H9 (cell line): ENCODE measurements at regions not wholly inside any gene's neighbourhood (a gene's known extent, or its start where the extent isn't known, plus 50 kb on each side); places are given as distances from the start of the nearest gene placed in this dataset.

ENCODE experiments used
- DNase-seq: peaks from one replicate; pipeline ENCODE4 v3.0.0-alpha.2; 2017
- H2AFZ ChIP-seq: one replicate; pipeline ENCODE4 v1.6.1; 2013; ENCODE audit warnings: mild to moderate bottlenecking, low read length, control low read depth, moderate library complexity
- H2AK5ac ChIP-seq: 2 replicates; pipeline ENCODE4 v1.6.1; 2013; ENCODE audit warnings: low read length, control low read depth, mixed read lengths; ENCODE audit not compliant: insufficient read length
- H2BK120ac ChIP-seq: one replicate; pipeline ENCODE4 v1.6.1; 2013; ENCODE audit warnings: low read depth, mild to moderate bottlenecking, low read length, control low read depth, inconsistent platforms; ENCODE audit not compliant: poor library complexity, severe bottlenecking
- H2BK12ac ChIP-seq: 2 replicates; pipeline ENCODE4 v1.6.1; 2013; ENCODE audit warnings: low read length, control low read depth, mixed read lengths, low read depth; ENCODE audit not compliant: insufficient read length
- H2BK15ac ChIP-seq: 2 replicates; pipeline ENCODE4 v1.6.1; 2013; ENCODE audit warnings: low read depth, low read length, control low read depth
- H2BK20ac ChIP-seq: one replicate; pipeline ENCODE4 v1.6.1; 2013; ENCODE audit warnings: low read depth, mild to moderate bottlenecking, low read length, control low read depth, inconsistent platforms; ENCODE audit not compliant: poor library complexity, severe bottlenecking
- H2BK5ac ChIP-seq: 2 replicates; pipeline ENCODE4 v1.6.1; 2013; ENCODE audit warnings: low read length, control low read depth, mixed read lengths; ENCODE audit not compliant: insufficient read length
- H3K14ac ChIP-seq: 2 replicates; pipeline ENCODE4 v1.6.1; 2013; ENCODE audit warnings: low read length, control low read depth; ENCODE audit not compliant: insufficient read depth
- H3K18ac ChIP-seq: 2 replicates; pipeline ENCODE4 v1.6.1; 2013; ENCODE audit warnings: low read depth, mild to moderate bottlenecking, mixed read lengths, low read length, control low read depth; ENCODE audit not compliant: insufficient read length
- H3K23ac ChIP-seq: 2 replicates; pipeline ENCODE4 v1.6.1; 2013; ENCODE audit warnings: low read length, control low read depth, mixed read lengths, low read depth; ENCODE audit not compliant: insufficient read length
- H3K23me2 ChIP-seq: 2 replicates; pipeline ENCODE4 v1.6.1; 2013; ENCODE audit warnings: low read depth, mild to moderate bottlenecking, mixed read lengths, low read length, control low read depth; ENCODE audit not compliant: insufficient read length, poor library complexity, severe bottlenecking
- H3K27ac ChIP-seq: 2 replicates; pipeline ENCODE4 v1.5.1; 2013; ENCODE audit warnings: low read length, control low read depth, mixed read lengths, low read depth; ENCODE audit not compliant: insufficient read length
- H3K27me3 ChIP-seq: 2 replicates; pipeline ENCODE4 v1.6.1; 2013; ENCODE audit warnings: low read length, control low read depth, inconsistent platforms; ENCODE audit not compliant: insufficient read depth
- H3K4ac ChIP-seq: 2 replicates; pipeline ENCODE4 v1.6.1; 2013; ENCODE audit warnings: low read depth, mild to moderate bottlenecking, control low read depth, inconsistent platforms, low read length, moderate library complexity
- H3K4me1 ChIP-seq: 2 replicates; pipeline ENCODE4 v1.6.1; 2013; ENCODE audit warnings: low read length, control low read depth, inconsistent platforms; ENCODE audit not compliant: insufficient read depth
- H3K4me2 ChIP-seq: 2 replicates; pipeline ENCODE4 v1.6.1; 2013; ENCODE audit warnings: low read length, control low read depth, mixed read lengths; ENCODE audit not compliant: insufficient read length, insufficient read depth
- H3K56ac ChIP-seq: 2 replicates; pipeline ENCODE4 v1.6.1; 2013; ENCODE audit warnings: low read depth, mild to moderate bottlenecking, mixed read lengths, low read length, control low read depth; ENCODE audit not compliant: insufficient read length
- H3K79me1 ChIP-seq: 2 replicates; pipeline ENCODE4 v1.6.1; 2013; ENCODE audit warnings: low read depth, mild to moderate bottlenecking, moderate library complexity, low read length, control low read depth, inconsistent platforms; ENCODE audit not compliant: insufficient read depth, poor library complexity, severe bottlenecking
- H3K79me2 ChIP-seq: 2 replicates; pipeline ENCODE4 v1.6.1; 2013; ENCODE audit warnings: low read length, control low read depth, inconsistent platforms; ENCODE audit not compliant: insufficient read depth
- H3K9ac ChIP-seq: 2 replicates; pipeline ENCODE4 v1.6.1; 2013; ENCODE audit warnings: low read length, control low read depth, mixed read lengths; ENCODE audit not compliant: insufficient read length; ENCODE audit errors: extremely low read depth
- H3K9me3 ChIP-seq: one replicate; pipeline ENCODE4 v1.6.1; 2013; ENCODE audit warnings: low read depth, low read length, inconsistent platforms; ENCODE audit not compliant: control insufficient read depth
- H3T11ph ChIP-seq: one replicate; pipeline ENCODE4 v1.6.1; 2013; ENCODE audit warnings: mild to moderate bottlenecking, low read length, control low read depth, inconsistent platforms
- H4K20me1 ChIP-seq: one replicate; pipeline ENCODE4 v1.6.1; 2013; ENCODE audit not compliant: control insufficient read depth, insufficient read length, insufficient read depth
- H4K5ac ChIP-seq: 2 replicates; pipeline ENCODE4 v1.6.1; 2013; ENCODE audit warnings: low read depth, mild to moderate bottlenecking, mixed read lengths, low read length, control low read depth; ENCODE audit not compliant: insufficient read length
- H4K8ac ChIP-seq: replicated peaks from 2 replicates; pipeline ENCODE4 v1.6.1; 2013; ENCODE audit warnings: low read length, control low read depth, mixed read lengths, low read depth; ENCODE audit not compliant: insufficient read length
- H4K91ac ChIP-seq: 2 replicates; pipeline ENCODE4 v1.6.1; 2013; ENCODE audit warnings: low read depth, mild to moderate bottlenecking, moderate library complexity, mixed read lengths, low read length, control low read depth; ENCODE audit not compliant: insufficient read length
- H3K27ac Mint-ChIP-seq, 3 experiments: 2 replicates in 2 of 3; 3 replicates in 1 of 3; pipeline ENCODE4 v1.8.0; 2020 to 2021; ENCODE audit warnings: mixed read lengths in 3 of 3, mild to moderate bottlenecking in 1 of 3, moderate library complexity in 1 of 3
- H3K27me3 Mint-ChIP-seq: 2 replicates; pipeline ENCODE4 v1.8.0; 2021; ENCODE audit warnings: low read depth, mild to moderate bottlenecking, moderate library complexity, mixed read lengths
- H3K36me3 Mint-ChIP-seq, 3 experiments: 2 replicates in 2 of 3; 3 replicates in 1 of 3; pipeline ENCODE4 v1.8.0; 2020 to 2021; ENCODE audit warnings: low read depth in 3 of 3, mixed read lengths in 3 of 3; ENCODE audit not compliant: insufficient read depth in 1 of 3
- H3K4me1 Mint-ChIP-seq, 2 experiments: 2 replicates each; pipeline ENCODE4 v1.8.0; 2020; ENCODE audit warnings: mixed read lengths in 2 of 2
- H3K4me3 Mint-ChIP-seq, 2 experiments: 2 replicates in 1 of 2; 3 replicates in 1 of 2; pipeline ENCODE4 v1.8.0; 2020 to 2021; ENCODE audit warnings: mild to moderate bottlenecking in 2 of 2, mixed read lengths in 2 of 2, moderate library complexity in 1 of 2
- H3K9me3 Mint-ChIP-seq, 2 experiments: 2 replicates in 1 of 2; 3 replicates in 1 of 2; pipeline ENCODE4 v1.8.0; 2020; ENCODE audit warnings: mild to moderate bottlenecking in 2 of 2, mixed read lengths in 2 of 2, moderate library complexity in 1 of 2
- WGBS: extraction: QIAGEN DNeasy Blood & Tissue Kit; methylation state at CpG from one replicate; pipeline ENCODE4 v1.1.7; 2013; ENCODE audit warnings: missing lambda C conversion rate, low lambda C conversion rate, mixed read lengths; ENCODE audit not compliant: insufficient read length; ENCODE audit errors: extremely low coverage; 5-methylcytosine and 5-hydroxymethylcytosine counted together
- TF ChIP-seq, protein P1 (sequence below): fragments of 200-600 bp; sonication (generic); conservative IDR thresholded peaks from 3 replicates; pipeline ENCODE4 v1.8.0; 2021; ENCODE audit warnings: antibody characterized with exemption, mild to moderate bottlenecking

- H3K4me3 Mint-ChIP-seq, result no peak overlapping the region
- Histone ChIP-seq H3K56ac (no peak overlapping the region), H3T11ph (no peak overlapping the region), H2BK20ac (no peak overlapping the region), H3K4me1 (no peaks in the 10 kb centered on the region), H3K27me3 (no peaks in the 10 kb centered on the region), H4K20me1 (no peaks in the 10 kb centered on the region), H3K79me2 (no peaks in the 10 kb centered on the region), H3K14ac (no peak overlapping the region), H2AK5ac (no peak overlapping the region), H3K4ac (no peak overlapping the region), H4K8ac (no peak overlapping the region), H2BK5ac (no peak overlapping the region), H4K5ac (no peak overlapping the region), H3K23ac (no peak overlapping the region), H3K4me2 (no peak overlapping the region), H3K27ac (no peak overlapping the region), H3K9me3 (no peaks in the 10 kb centered on the region), H3K23me2 (no peaks in the 10 kb centered on the region), H2BK120ac (no peak overlapping the region), H4K91ac (no peak overlapping the region), H3K18ac (no peak overlapping the region), H3K9ac (no peak overlapping the region), H2AFZ (no peak overlapping the region), H2BK12ac (no peak overlapping the region), H3K79me1 (no peaks in the 10 kb centered on the region), H2BK15ac (no peak overlapping the region)
- no peaks in the 10 kb centered on the region; a peak in 2 of 5 replicates for H3K9me3 Mint-ChIP-seq
- no peaks in the 10 kb centered on the region for H3K27me3 Mint-ChIP-seq
- no peaks in the 10 kb centered on the region for H3K4me1 Mint-ChIP-seq
- no peak overlapping the region for H3K27ac Mint-ChIP-seq
- H3K36me3 Mint-ChIP-seq, result no peaks in the 10 kb centered on the region
- DNase-seq, result no peak
- WGBS, result no CpG with 5 or more reads among the region's 3 CpGs
- TF ChIP-seq, protein P1, sequence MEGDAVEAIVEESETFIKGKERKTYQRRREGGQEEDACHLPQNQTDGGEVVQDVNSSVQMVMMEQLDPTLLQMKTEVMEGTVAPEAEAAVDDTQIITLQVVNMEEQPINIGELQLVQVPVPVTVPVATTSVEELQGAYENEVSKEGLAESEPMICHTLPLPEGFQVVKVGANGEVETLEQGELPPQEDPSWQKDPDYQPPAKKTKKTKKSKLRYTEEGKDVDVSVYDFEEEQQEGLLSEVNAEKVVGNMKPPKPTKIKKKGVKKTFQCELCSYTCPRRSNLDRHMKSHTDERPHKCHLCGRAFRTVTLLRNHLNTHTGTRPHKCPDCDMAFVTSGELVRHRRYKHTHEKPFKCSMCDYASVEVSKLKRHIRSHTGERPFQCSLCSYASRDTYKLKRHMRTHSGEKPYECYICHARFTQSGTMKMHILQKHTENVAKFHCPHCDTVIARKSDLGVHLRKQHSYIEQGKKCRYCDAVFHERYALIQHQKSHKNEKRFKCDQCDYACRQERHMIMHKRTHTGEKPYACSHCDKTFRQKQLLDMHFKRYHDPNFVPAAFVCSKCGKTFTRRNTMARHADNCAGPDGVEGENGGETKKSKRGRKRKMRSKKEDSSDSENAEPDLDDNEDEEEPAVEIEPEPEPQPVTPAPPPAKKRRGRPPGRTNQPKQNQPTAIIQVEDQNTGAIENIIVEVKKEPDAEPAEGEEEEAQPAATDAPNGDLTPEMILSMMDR, result no peak
Observed at GRCh38 chr14:38730420-38730819, 372.6 kb downstream of the SEC23A start.
